Muscle of leg (tissue), 3 donors: ENCODE measurements at regions not wholly inside any gene's neighbourhood (a gene's known extent, or its start where the extent isn't known, plus 50 kb on each side); places are given as distances from the start of the nearest gene placed in this dataset.

Experiments used
- DNase-seq: peaks from one replicate; pipeline ENCODE4 v3.0.0; 2013
- H3K27ac ChIP-seq: one replicate; pipeline ENCODE4 v1.5.1; 2013; ENCODE audit warnings: mild to moderate bottlenecking, low read length, control low read depth
- H3K27me3 ChIP-seq: one replicate; pipeline ENCODE4 v1.6.1; 2013; ENCODE audit warnings: low read length; ENCODE audit not compliant: control insufficient read depth, insufficient read depth
- H3K36me3 ChIP-seq: one replicate; pipeline ENCODE4 v1.6.1; 2013; ENCODE audit warnings: low read length; ENCODE audit not compliant: control insufficient read depth, insufficient read depth
- H3K4me1 ChIP-seq: one replicate; pipeline ENCODE4 v1.6.1; 2013; ENCODE audit warnings: low read length; ENCODE audit not compliant: control insufficient read depth, insufficient read depth
- H3K4me3 ChIP-seq: one replicate; pipeline ENCODE4 v1.5.1; 2013; ENCODE audit warnings: low read length, control low read depth
- H3K9me3 ChIP-seq: replicated peaks from 2 replicates; pipeline ENCODE4 v1.6.1; 2013; ENCODE audit warnings: low read depth, low read length; ENCODE audit not compliant: control insufficient read depth
- WGBS: methylation state at CpG from one replicate; pipeline ENCODE4 v1.1.5; 2013; ENCODE audit warnings: missing lambda C conversion rate; ENCODE audit not compliant: insufficient coverage; 5-methylcytosine and 5-hydroxymethylcytosine counted together

DNA sequence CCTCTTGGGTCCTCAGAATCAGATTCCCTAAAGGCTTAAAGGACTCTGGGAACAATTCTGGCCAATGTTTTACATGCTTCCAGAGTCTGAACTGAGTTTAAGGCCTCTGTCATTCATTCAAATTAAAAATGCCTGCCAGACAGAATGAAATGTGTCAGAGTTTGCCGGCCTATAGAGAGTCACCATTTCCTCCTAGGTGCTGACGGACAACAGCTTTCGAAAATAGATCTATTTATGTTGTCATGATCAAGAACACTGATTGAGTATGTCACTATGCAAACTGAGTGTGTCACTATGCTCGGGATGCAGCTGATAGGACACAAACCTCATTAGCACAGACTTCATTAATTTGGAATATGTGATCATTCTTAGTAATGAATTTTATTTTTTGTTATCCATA lies 151.4 kb upstream of the TMCC3 start:
- no CpG with 5 or more reads among the region's 4 CpGs for WGBS

DNA sequence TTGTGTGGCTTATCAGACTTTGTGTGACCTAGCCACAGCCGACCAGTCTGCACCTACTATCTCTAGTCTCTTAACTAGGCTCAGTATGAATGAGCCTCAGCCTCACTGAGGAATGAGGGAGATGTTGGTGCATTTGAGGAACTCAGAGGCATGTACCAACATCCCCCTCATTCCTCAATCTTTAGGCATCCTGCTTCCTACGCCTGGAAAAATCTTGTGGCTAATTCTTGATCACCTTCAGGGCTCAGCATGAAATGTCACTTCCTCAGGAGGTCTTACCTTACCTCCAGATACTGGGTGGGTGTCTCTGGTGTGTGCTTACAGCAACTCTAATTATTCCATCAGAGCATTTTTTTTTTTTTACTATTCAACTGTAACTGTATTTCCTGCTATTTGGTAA lies 148.8 kb upstream of the TMCC3 start:
- Histone ChIP-seq H3K4me3 (no peak overlapping the region), H3K36me3 (no peaks in the 10 kb centered on the region), H3K27me3 (no peaks in the 10 kb centered on the region), H3K27ac (no peak overlapping the region), H3K9me3 (no peaks in the 10 kb centered on the region), H3K4me1 (no peaks in the 10 kb centered on the region)
- WGBS = no CpG with 5 or more reads among the region's 2 CpGs
- no peak for DNase-seq

More for the DNA sequence above, 151.4 kb upstream of the TMCC3 start:
- Histone ChIP-seq H3K27me3 (no peaks in the 10 kb centered on the region), H3K9me3 (no peaks in the 10 kb centered on the region), H3K4me1 (no peaks in the 10 kb centered on the region), H3K4me3 (no peak overlapping the region), H3K36me3 (no peaks in the 10 kb centered on the region), H3K27ac (no peak overlapping the region)
- DNase-seq = no peak

DNA sequence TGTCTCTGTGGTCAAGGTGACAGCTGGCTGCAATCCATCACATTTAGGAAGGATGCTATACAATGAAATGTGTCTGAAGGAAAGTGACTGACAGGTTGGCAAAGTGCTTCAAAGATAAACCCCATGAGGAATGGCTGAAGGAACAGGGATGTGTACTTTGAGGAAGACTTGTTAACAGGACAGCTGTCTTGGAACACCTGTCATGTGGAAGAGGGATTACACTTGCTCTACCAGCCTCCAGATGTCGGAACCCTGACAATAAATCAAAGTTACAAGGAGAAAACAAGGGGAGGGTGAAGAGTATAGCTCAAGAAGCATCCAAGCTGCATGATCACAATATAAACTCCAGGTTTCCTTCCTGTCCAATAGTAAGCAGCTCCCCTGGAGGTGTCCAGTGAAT lies 147.8 kb upstream of the TMCC3 start:
- Histone ChIP-seq H3K4me1 (peaks cover 2% of the 10 kb centered on the region), H3K9me3 (no peaks in the 10 kb centered on the region)
- no CpG with 5 or more reads among the region's 1 CpG for WGBS

DNA sequence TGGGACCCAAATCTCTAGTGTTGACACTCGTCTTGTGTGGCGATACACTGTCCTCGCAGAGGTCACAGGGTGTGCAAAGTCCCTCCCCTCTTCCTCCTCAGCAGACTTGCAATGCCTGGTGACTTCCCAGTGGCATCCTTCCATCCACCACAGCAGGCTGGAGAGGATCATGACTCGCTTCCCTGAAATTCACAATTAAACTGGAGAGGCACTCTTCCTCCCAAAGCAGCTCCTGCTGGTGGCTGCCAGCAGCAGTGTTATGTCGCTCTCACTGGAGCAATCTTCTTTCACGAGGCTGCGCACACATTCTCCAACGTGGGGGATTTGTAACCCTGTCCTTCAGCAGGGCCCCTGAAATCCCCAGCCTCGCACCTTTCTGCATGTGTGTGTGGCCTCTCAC lies 145.2 kb upstream of the TMCC3 start:
- Histone ChIP-seq H3K27me3 (no peaks in the 10 kb centered on the region), H3K4me3 (no peak overlapping the region), H3K4me1 (peaks cover 10% of the 10 kb centered on the region), H3K9me3 (no peaks in the 10 kb centered on the region), H3K27ac (no peak overlapping the region), H3K36me3 (no peaks in the 10 kb centered on the region)
- 33% methylated on average over 6 of the region's 9 CpGs for WGBS
- peak; percentile 85 for DNase-seq

More for the DNA sequence above, 147.8 kb upstream of the TMCC3 start:
- Histone ChIP-seq H3K27ac (no peak overlapping the region), H3K4me3 (no peak overlapping the region), H3K36me3 (no peaks in the 10 kb centered on the region), H3K27me3 (no peaks in the 10 kb centered on the region)
- no peak for DNase-seq

DNA sequence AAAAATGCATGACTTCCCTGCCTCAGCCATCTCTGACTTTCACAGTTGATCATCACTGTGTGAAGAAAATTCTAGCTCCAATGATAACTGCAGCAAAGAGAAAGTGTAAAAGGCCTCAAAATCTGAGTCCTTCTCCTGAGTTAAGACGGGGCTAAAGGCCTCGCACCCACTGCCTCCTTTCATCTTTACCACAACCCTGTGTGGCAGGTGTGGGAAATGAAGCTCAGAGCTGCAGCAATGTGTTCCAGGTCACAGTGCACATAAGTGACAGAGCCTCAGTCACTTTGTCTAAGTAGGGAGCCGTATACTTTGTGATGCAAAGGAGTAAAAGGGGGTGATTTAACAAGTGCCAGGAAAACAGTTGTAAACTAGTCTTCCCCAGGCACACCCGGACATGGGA lies 144.7 kb upstream of the TMCC3 start:
- Histone ChIP-seq H3K9me3 (no peaks in the 10 kb centered on the region), H3K27ac (no peak overlapping the region), H3K4me3 (no peak overlapping the region), H3K36me3 (no peaks in the 10 kb centered on the region), H3K4me1 (peaks cover 10% of the 10 kb centered on the region), H3K27me3 (no peaks in the 10 kb centered on the region)
- 100% methylated on average over 1 of the region's 4 CpGs for WGBS
- no peak for DNase-seq

DNA sequence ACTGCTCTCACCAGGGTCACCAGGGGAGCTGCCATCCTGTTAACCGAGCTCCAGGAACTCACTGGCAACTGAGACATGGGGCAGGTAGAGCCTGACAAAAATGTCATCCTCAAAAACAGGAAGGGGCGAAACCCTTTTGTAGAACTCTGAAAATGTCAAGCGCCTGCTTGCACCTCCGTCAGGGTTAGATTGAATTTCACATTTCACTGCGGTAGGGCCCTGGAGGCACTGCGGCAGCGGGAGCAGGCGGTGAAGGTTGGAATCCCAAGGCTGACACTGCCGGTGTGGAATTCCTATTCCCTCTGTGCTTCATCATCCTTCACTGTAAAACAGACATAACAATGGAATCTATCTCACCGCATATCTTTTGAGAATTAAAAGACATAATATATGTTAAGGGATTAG lies 142.8 kb upstream of the TMCC3 start:
- H3K36me3 ChIP-seq = no peaks in the 10 kb centered on the region
- no peaks in the 10 kb centered on the region for H3K9me3 ChIP-seq
- H3K27me3 ChIP-seq = no peaks in the 10 kb centered on the region
- no peak for DNase-seq
- WGBS = 22% methylated on average over 5 of the region's 10 CpGs
- no peak overlapping the region for H3K27ac ChIP-seq
- H3K4me1 ChIP-seq = peaks cover 10% of the 10 kb centered on the region
- H3K4me3 ChIP-seq = no peak overlapping the region

DNA sequence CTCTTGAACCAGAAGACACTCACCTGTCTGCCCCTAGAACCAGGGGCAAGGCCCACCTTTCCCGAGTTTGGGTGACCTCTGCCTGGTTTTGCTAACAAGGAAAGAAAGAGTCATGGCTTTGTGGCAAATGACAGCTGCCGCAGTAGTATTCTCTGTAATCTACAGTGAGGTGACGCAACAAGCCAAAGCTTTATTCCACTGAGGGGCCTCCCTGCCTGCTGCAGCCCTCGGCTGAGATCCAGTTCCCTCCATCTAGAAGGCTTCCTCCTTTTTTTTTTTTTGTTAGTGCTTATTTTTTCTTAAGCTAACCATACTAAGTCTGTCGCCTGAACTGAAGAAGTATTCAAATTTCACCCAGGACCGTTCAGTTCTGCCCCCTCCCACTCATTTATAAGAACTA lies 142.3 kb upstream of the TMCC3 start:
- peak; percentile 89 for DNase-seq
- WGBS = 13% methylated on average over 1 of the region's 6 CpGs
- Histone ChIP-seq H3K27me3 (no peaks in the 10 kb centered on the region), H3K4me3 (no peak overlapping the region), H3K27ac (no peak overlapping the region), H3K36me3 (no peaks in the 10 kb centered on the region), H3K9me3 (no peaks in the 10 kb centered on the region), H3K4me1 (peaks cover 10% of the 10 kb centered on the region)

DNA sequence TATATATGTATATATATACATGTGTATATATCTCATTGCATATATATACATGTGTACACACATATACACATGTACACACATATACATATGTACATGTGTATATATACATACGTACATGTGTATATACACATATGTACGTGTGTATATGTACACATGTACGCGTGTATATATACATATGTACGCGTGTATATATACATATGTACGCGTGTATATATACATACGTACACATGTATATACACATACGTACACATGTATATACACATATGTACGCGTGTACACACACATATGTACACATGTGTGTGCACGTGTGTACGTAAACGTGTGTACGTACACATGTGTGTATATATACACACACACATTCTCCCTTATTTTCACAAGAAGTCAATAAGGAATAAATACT lies 141.6 kb upstream of the TMCC3 start:
- Histone ChIP-seq H3K27me3 (no peaks in the 10 kb centered on the region), H3K27ac (no peak overlapping the region), H3K4me1 (peaks cover 10% of the 10 kb centered on the region), H3K36me3 (no peaks in the 10 kb centered on the region), H3K9me3 (no peaks in the 10 kb centered on the region), H3K4me3 (no peak overlapping the region)
- WGBS = 93% methylated on average over 6 of the region's 16 CpGs
- no peak for DNase-seq

DNA sequence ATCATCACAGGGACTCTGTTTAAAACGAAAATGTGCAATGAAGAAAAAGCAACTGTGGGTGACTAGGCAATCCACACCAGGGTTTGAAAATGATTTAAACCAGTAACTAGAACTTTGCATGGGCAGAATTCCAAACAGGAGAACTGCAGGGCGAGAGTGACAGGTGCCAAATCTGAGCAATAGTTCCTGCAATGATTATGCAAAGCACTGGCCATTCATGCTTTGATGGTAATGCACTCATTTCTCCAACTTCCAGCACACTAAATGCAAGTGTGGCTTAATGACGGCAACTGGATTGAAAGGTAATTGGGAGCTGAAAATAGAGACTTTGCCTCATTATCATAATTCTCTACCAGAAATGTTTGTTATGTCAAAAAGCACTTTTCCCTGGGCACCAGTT lies 140.5 kb upstream of the TMCC3 start:
- 45% methylated on average over 2 of the region's 3 CpGs for WGBS
- no peaks in the 10 kb centered on the region for H3K9me3 ChIP-seq
- H3K36me3 ChIP-seq = no peaks in the 10 kb centered on the region
- no peaks in the 10 kb centered on the region for H3K27me3 ChIP-seq
- DNase-seq = no peak
- H3K4me3 ChIP-seq = no peak overlapping the region
- peaks cover 10% of the 10 kb centered on the region for H3K4me1 ChIP-seq
- H3K27ac ChIP-seq = no peak overlapping the region

DNA sequence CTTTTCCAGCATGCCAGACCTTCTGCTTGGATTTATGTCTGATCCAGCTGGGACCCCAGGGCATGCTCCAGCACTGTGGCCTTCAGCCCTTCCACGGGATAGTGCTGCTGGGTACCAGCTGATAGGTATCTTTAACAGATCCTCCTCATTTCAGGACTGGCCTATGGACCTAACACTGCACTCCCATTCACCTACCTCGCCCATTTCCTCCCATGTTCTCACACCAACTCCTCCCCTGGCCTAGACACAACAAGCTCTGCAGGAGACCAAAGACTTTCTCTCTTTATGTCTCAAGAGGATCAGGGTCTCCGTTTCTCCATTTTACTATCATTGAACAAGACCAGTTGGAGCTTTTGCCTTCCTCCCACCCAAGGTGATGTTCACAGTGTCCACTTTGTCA lies 140.0 kb upstream of the TMCC3 start:
- DNase-seq = no peak
- H3K27me3 ChIP-seq = no peaks in the 10 kb centered on the region
- H3K36me3 ChIP-seq = no peaks in the 10 kb centered on the region
- peaks cover 10% of the 10 kb centered on the region for H3K4me1 ChIP-seq
- H3K4me3 ChIP-seq = no peak overlapping the region
- WGBS = 64% methylated on average over 2 of the region's 3 CpGs
- H3K9me3 ChIP-seq = no peaks in the 10 kb centered on the region
- H3K27ac ChIP-seq = no peak overlapping the region

DNA sequence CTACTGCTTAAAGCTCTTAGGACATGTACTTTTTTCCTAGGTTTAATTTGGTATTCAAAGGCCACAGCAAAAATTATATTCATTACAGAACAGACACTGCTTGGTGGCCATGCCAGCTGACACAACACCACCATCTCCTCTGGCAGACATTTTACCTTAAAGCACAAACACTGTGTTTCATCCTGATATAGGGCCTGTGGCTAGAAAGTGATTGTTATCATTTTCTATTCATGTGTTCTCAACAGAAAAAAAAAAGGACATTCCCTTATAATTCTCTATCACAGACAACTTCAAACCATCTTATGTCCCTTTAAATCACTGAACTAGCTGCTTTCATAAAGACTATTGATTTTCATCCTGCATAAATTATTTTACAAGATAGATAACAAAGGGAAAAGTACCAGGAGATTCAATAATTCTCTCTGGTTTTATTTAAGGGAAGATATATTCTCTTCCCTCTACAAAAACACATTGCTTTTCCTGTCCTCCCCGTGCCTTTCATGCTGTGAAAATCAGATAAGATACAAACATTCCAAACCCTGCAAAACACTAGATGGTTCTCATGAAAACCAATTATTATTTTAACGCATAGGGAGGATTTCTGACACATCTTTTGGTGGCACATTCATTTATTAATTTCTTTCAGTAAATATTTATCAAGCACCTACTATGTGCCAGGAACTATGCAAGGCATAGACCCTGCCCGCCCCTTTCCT lies 139.3 kb upstream of the TMCC3 start:
- DNase-seq = no peak
- Histone ChIP-seq H3K4me3 (no peak overlapping the region), H3K4me1 (peaks cover 10% of the 10 kb centered on the region), H3K9me3 (no peaks in the 10 kb centered on the region), H3K36me3 (no peaks in the 10 kb centered on the region), H3K27me3 (no peaks in the 10 kb centered on the region), H3K27ac (no peak overlapping the region)
- 100% methylated on average over 1 of the region's 3 CpGs for WGBS
